HG02588 (cell line): ENCODE measurements at regions not wholly inside any gene's neighbourhood (a gene's known extent, or its start where the extent isn't known, plus 50 kb on each side); places are given as distances from the start of the nearest gene placed in this dataset.
"Not testable (repeated sequence)": the region's sequence is repeated elsewhere in the genome, so short reads cannot be mapped to it uniquely, and the experiment has no call there.

Experiments used
- ATAC-seq: cut with Tn5 transposase; IDR thresholded peaks from one replicate; pipeline ENCODE4 v1.9.1; 2021; ENCODE audit warnings: mild to moderate bottlenecking, moderate library complexity; ENCODE audit not compliant: unreplicated experiment

DNA sequence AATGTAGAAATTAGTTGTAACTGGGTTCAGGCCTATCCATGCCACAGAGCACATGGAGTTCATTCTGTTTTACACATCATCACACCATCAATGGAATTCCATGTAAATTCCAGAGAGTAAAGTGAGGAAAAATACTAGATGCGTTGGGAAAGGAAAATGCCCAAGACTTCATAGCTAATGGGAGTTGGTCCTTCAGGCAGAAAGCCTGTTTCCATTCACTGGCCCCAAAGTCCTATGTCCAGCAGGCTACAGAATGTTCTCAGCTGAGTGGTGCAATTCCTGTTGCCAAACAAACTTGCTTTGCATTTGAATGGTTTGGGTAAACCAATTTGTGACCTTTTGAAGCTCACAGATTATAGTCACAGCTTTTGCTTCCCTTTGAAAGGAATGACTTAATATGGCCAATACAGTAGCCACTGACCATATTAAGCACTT is 164.6 kb upstream of the PFN2 start:
- no peak for ATAC-seq

- ATAC-seq = no peak
These were observed 162.6 kb upstream of the PFN2 start for GRCh38 chr3:150133293-150133692.

- ATAC-seq = no peak
These were observed 161.5 kb upstream of the PFN2 start for GRCh38 chr3:150132101-150132749.

DNA sequence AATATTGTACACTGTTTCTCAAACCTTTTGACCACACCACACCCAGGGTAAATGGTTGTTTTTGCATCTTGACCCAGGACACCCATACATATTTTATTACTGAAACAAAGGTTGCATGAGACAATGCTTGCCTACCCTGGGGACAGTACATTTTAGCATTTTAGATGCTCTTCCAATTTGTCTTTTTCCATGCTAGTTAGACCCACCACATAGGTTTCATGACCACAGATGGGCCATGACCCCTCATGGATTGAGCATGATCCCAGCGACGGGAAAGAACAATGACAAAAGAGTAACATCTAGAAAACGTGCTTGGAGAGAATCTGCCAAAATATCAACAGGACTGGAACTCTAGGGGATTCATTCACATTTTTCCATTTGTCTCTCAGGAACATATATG is 161.0 kb upstream of the PFN2 start:
- ATAC-seq = no peak

- ATAC-seq = no peak
These were observed 159.9 kb upstream of the PFN2 start for GRCh38 chr3:150130404-150131100.

GRCh38 chr3:150129166-150129565 is 158.5 kb upstream of the PFN2 start:
- ATAC-seq = no peak

DNA sequence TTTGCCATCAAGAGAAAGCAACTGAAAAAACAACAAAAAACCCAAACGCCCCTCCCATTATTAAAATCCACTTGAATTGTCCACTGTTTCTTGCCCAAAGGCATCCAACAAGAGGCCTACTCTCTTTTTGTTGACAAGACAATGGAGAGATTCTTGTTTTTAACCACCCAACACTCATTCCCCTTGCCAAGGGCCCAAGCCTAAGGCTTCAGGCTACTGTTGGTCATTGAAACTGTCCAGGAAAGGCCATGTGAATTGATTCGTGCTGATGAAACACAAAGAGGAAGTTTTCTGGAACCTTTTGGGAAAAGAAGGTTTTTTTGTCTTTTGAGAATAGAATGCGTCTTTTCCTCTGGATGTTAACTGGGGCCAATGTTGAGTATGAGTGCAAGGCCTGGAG is 157.4 kb upstream of the PFN2 start:
- ATAC-seq = no peak

DNA sequence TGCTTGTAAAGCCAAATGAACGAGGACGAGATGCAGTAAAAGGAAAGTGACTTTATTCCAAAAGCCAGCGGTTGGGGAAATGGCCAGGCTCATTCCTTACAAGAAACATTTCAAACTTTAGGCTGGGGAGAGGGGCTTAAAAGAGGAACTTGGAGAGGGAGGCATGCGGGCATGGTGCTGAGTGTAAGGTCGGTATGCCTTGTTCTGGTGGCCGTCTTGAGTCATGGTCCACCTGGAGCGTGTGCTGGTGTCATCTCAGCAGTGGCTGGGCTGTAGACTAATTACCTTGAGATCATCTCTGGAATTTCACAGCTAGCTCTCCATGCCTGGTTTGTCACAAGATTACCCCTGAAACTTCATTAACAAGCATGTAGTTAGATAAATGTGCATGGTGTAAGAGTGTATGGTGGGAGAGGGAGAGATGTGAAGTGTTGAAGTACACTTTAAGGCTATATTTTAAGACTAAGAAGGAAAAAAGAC is 156.4 kb upstream of the PFN2 start:
- ATAC-seq = no peak

DNA sequence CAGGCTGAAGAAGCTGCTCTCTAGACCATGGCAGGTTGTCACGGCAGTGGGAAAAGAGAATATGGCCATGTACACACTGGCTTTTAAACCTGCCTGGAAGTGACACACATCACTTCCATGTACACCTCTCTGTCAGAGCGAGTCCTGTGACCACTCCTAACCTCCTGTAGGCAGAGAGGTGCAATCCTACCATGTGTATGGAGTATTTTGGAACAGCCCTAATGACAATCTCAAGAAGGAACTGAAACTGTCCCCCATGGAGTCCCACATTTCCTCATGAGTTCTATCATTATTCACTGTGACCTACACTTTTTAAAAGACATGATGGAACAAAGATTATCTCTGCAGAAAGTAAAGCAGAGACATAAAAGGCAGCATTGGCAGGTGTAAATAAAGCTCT is 153.4 kb upstream of the PFN2 start:
- ATAC-seq = no peak

DNA sequence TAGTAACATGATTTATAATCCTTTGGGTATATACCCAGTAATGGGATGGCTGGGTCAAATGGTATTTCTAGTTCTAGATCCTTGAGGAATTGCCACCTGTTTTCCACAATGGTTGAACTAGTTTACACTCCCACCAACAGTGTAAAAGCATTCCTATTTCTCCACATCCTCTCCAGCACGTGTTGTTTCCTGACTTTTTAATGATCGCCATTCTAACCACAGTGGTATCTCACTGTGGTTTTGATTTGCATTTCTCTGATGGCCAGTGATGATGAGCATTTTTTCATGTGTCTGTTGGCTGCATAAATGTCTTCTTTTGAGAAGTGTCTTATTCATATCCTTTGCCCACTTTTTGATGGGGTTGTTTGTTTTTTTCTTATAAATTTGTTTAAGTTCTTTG is 152.6 kb upstream of the PFN2 start:
- ATAC-seq = not testable (repeated sequence)

- no peak for ATAC-seq
These were observed 147.5 kb upstream of the PFN2 start for GRCh38 chr3:150118219-150118618.

- ATAC-seq = no peak
These were observed 146.4 kb upstream of the PFN2 start for GRCh38 chr3:150117076-150117475.

GRCh38 chr3:150116196-150116595 is 145.5 kb upstream of the PFN2 start:
- ATAC-seq = no peak

- peak; percentile 87 for ATAC-seq
These were observed 144.3 kb upstream of the PFN2 start for GRCh38 chr3:150114873-150115540.

- no peak for ATAC-seq
These were observed 143.6 kb upstream of the PFN2 start for GRCh38 chr3:150114273-150114672.

- no peak for ATAC-seq
These were observed 139.4 kb upstream of the PFN2 start for GRCh38 chr3:150110097-150110496.

DNA sequence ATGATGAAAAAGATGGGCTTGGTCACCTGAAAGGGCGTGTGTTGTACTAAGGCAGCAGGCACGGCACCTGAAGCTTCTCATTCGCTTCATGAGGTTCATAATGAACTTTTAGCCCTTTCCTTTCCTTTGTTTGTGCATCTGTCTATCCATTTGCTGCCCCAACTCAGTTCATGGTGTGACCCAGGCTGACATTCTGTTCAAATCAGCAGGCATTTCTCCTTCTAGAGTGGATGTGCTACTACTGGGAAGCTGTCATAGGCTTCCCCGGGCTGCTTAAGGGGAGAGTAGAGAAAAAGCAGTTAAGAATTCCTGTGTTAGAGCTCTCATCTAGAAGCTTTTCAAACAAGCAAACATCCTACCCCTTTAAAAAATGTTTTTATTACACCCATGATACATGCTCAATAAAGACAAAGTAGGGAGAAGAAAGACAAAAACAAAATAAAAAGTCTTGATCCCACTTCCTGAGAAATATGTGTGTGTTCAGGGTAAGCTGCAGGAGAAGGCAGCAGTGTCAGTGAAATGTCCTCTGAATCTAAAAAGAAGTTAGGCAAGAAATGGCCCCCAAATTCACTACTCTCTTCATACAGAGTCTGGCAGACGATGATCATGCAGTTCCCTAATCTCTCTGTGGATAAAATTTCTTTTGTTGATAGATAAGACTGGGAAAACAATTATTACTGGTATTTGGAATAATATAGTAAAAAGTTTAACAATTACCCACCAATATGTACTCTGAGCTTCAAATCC is 136.9 kb upstream of the PFN2 start:
- no peak for ATAC-seq

GRCh38 chr3:150106740-150107428 is 136.2 kb upstream of the PFN2 start:
- no peak for ATAC-seq

- ATAC-seq = no peak
These were observed 135.4 kb upstream of the PFN2 start for GRCh38 chr3:150105886-150106612.

GRCh38 chr3:150105025-150105424 is 134.3 kb upstream of the PFN2 start:
- no peak for ATAC-seq
